ENCODE measurements at regions not wholly inside any gene's neighbourhood (a gene's known extent, or its start where the extent isn't known, plus 50 kb on each side); places are given as distances from the start of the nearest gene placed in this dataset.

- in situ Hi-C loops (cut with MboI; ENCODE audit: low pct_unique_long_range_greater_than_20kb in 2 of 9, low sequenced_read_pairs in 9 of 9, unreplicated experiment in 9 of 9) = no loop called here
Observed at GRCh38 chr22:47808236-47808635, 1045.8 kb downstream of the TBC1D22A start.

GRCh38 chr22:47807506-47807905, 1045.1 kb downstream of the TBC1D22A start:
- WGBS, 10 experiments = 48 to 100% (median 80%) methylated on average over 1 to 3 of the region's 5 CpGs; no CpG with 5 or more reads in 7 of the 10 experiments
- no peak overlapping the region for H3K4me3 ChIP-seq
- H3K4me1 ChIP-seq (replicated peaks in 1 of 2) = no peaks in the 10 kb centered on the region
- ATAC-seq (replicated peaks in 6 of 8) = no peak
- in situ Hi-C loops (cut with MboI; ENCODE audit: low pct_unique_long_range_greater_than_20kb in 2 of 9, low sequenced_read_pairs in 9 of 9, unreplicated experiment in 9 of 9) = no loop called here
- no peak overlapping the region for H3K27ac ChIP-seq

More at GRCh38 chr22:47808236-47808635, 1045.8 kb downstream of the TBC1D22A start:
- H3K4me1 ChIP-seq (replicated peaks in 1 of 2) = no peaks in the 10 kb centered on the region
- H3K27ac ChIP-seq = no peak overlapping the region
- 0 to 37% (median 30%) methylated on average over 2 to 3 of the region's 6 CpGs; no CpG with 5 or more reads in 6 of the 10 experiments for WGBS, 10 experiments
- no peak for ATAC-seq (replicated peaks in 6 of 8)
- no peak overlapping the region for H3K4me3 ChIP-seq

- Histone ChIP-seq H3K4me1 (replicated peaks in 1 of 2) (no peaks in the 10 kb centered on the region), H3K27ac (no peak overlapping the region), H3K4me3 (no peak overlapping the region)
- no peak for ATAC-seq (replicated peaks in 6 of 8)
- in situ Hi-C loops (cut with MboI; ENCODE audit: low pct_unique_long_range_greater_than_20kb in 2 of 9, low sequenced_read_pairs in 9 of 9, unreplicated experiment in 9 of 9) = no loop called here
- 0 to 90% (median 57%) methylated on average over 1 to 8 of the region's 8 CpGs; no CpG with 5 or more reads in 2 of the 10 experiments for WGBS, 10 experiments
Observed at GRCh38 chr22:47806894-47807293, 1044.4 kb downstream of the TBC1D22A start.

GRCh38 chr22:47805394-47805935, 1043.0 kb downstream of the TBC1D22A start:
- no peak for ATAC-seq (replicated peaks in 6 of 8)
- WGBS, 10 experiments = 0 to 100% (median 37%) methylated on average over 1 to 3 of the region's 6 CpGs; no CpG with 5 or more reads in 6 of the 10 experiments
- no peak overlapping the region for H3K27ac ChIP-seq
- no peaks in the 10 kb centered on the region for H3K4me1 ChIP-seq (replicated peaks in 1 of 2)
- no peak overlapping the region for H3K4me3 ChIP-seq
- in situ Hi-C loops (cut with MboI; ENCODE audit: low pct_unique_long_range_greater_than_20kb in 2 of 9, low sequenced_read_pairs in 9 of 9, unreplicated experiment in 9 of 9) = no loop called here

GRCh38 chr22:47804281-47804680, 1041.8 kb downstream of the TBC1D22A start:
- Histone ChIP-seq H3K4me1 (replicated peaks in 1 of 2) (no peaks in the 10 kb centered on the region), H3K27ac (no peak overlapping the region), H3K4me3 (no peak overlapping the region)
- in situ Hi-C loops (cut with MboI; ENCODE audit: low pct_unique_long_range_greater_than_20kb in 2 of 9, low sequenced_read_pairs in 9 of 9, unreplicated experiment in 9 of 9) = no loop called here
- ATAC-seq (replicated peaks in 6 of 8) = no peak
- WGBS, 10 experiments = 20 to 80% (median 68%) methylated on average over 1 to 5 of the region's 6 CpGs; no CpG with 5 or more reads in 4 of the 10 experiments

GRCh38 chr22:47802421-47802820, 1040.0 kb downstream of the TBC1D22A start:
- in situ Hi-C loops (cut with MboI; ENCODE audit: low pct_unique_long_range_greater_than_20kb in 2 of 9, low sequenced_read_pairs in 9 of 9, unreplicated experiment in 9 of 9) = no loop called here
- ATAC-seq (replicated peaks in 6 of 8) = no peak
- Histone ChIP-seq H3K4me3 (no peak overlapping the region), H3K4me1 (replicated peaks in 1 of 2) (no peaks in the 10 kb centered on the region), H3K27ac (no peak overlapping the region)
- WGBS, 10 experiments = 8 to 75% (median 63%) methylated on average over 2 to 9 of the region's 14 CpGs; no CpG with 5 or more reads in 3 of the 10 experiments

GRCh38 chr22:47801541-47802245, 1039.2 kb downstream of the TBC1D22A start:
- Histone ChIP-seq H3K27ac (no peak overlapping the region), H3K4me3 (no peak overlapping the region), H3K4me1 (replicated peaks in 1 of 2) (no peaks in the 10 kb centered on the region)
- no peak for ATAC-seq (replicated peaks in 6 of 8)
- in situ Hi-C loops (cut with MboI; ENCODE audit: low pct_unique_long_range_greater_than_20kb in 2 of 9, low sequenced_read_pairs in 9 of 9, unreplicated experiment in 9 of 9) = no loop called here
- 17 to 53% (median 40%) methylated on average over 1 to 4 of the region's 11 CpGs; no CpG with 5 or more reads in 3 of the 10 experiments for WGBS, 10 experiments

- no peak overlapping the region for H3K27ac ChIP-seq
- 24 to 95% (median 40%) methylated on average over 1 to 3 of the region's 4 CpGs; no CpG with 5 or more reads in 3 of the 10 experiments for WGBS, 10 experiments
- H3K4me3 ChIP-seq = no peak overlapping the region
- ATAC-seq (replicated peaks in 6 of 8) = no peak
- H3K4me1 ChIP-seq (replicated peaks in 1 of 2) = no peaks in the 10 kb centered on the region
- in situ Hi-C loops (cut with MboI; ENCODE audit: low pct_unique_long_range_greater_than_20kb in 2 of 9, low sequenced_read_pairs in 9 of 9, unreplicated experiment in 9 of 9) = no loop called here
Observed at GRCh38 chr22:47798229-47798628, 1035.8 kb downstream of the TBC1D22A start.

- Histone ChIP-seq H3K4me1 (replicated peaks in 1 of 2) (no peaks in the 10 kb centered on the region), H3K27ac (no peak overlapping the region), H3K4me3 (no peak overlapping the region)
- 0 to 80% (median 40%) methylated on average over 1 to 5 of the region's 6 CpGs; no CpG with 5 or more reads in 1 of the 10 experiments for WGBS, 10 experiments
- ATAC-seq (replicated peaks in 6 of 8) = no peak
- in situ Hi-C loops (cut with MboI; ENCODE audit: low pct_unique_long_range_greater_than_20kb in 2 of 9, low sequenced_read_pairs in 9 of 9, unreplicated experiment in 9 of 9) = no loop called here
Observed at GRCh38 chr22:47797342-47797945, 1035.0 kb downstream of the TBC1D22A start.

GRCh38 chr22:47796128-47796908, 1033.9 kb downstream of the TBC1D22A start:
- ATAC-seq (replicated peaks in 6 of 8) = no peak
- Histone ChIP-seq H3K4me1 (replicated peaks in 1 of 2) (no peaks in the 10 kb centered on the region), H3K27ac (no peak overlapping the region), H3K4me3 (no peak overlapping the region)
- 0 to 97% (median 42%) methylated on average over 1 to 8 of the region's 11 CpGs; no CpG with 5 or more reads in 4 of the 10 experiments for WGBS, 10 experiments
- in situ Hi-C loops (cut with MboI; ENCODE audit: low pct_unique_long_range_greater_than_20kb in 2 of 9, low sequenced_read_pairs in 9 of 9, unreplicated experiment in 9 of 9) = no loop called here

- no peak for ATAC-seq (replicated peaks in 6 of 8)
- in situ Hi-C loops (cut with MboI; ENCODE audit: low pct_unique_long_range_greater_than_20kb in 2 of 9, low sequenced_read_pairs in 9 of 9, unreplicated experiment in 9 of 9) = no loop called here
- 0 to 88% (median 60%) methylated on average over 1 to 6 of the region's 10 CpGs; no CpG with 5 or more reads in 5 of the 10 experiments for WGBS, 10 experiments
- Histone ChIP-seq H3K4me3 (no peak overlapping the region), H3K27ac (no peak overlapping the region), H3K4me1 (replicated peaks in 1 of 2) (no peaks in the 10 kb centered on the region)
Observed at GRCh38 chr22:47795477-47796127, 1033.2 kb downstream of the TBC1D22A start.

GRCh38 chr22:47794851-47795250, 1032.4 kb downstream of the TBC1D22A start:
- H3K27ac ChIP-seq = no peak overlapping the region
- no peak for ATAC-seq (replicated peaks in 6 of 8)
- H3K4me1 ChIP-seq (replicated peaks in 1 of 2) = no peaks in the 10 kb centered on the region
- H3K4me3 ChIP-seq = no peak overlapping the region
- in situ Hi-C loops (cut with MboI; ENCODE audit: low pct_unique_long_range_greater_than_20kb in 2 of 9, low sequenced_read_pairs in 9 of 9, unreplicated experiment in 9 of 9) = no loop called here
- WGBS, 10 experiments = 20 to 83% (median 80%) methylated on average over 1 to 6 of the region's 10 CpGs; no CpG with 5 or more reads in 5 of the 10 experiments
